Medulla oblongata (tissue), 1 donor: ENCODE measurements at regions not wholly inside any gene's neighbourhood (a gene's known extent, or its start where the extent isn't known, plus 50 kb on each side); places are given as distances from the start of the nearest gene placed in this dataset.

ENCODE experiments used
- DNase-seq: peaks from one replicate; pipeline ENCODE4 v3.0.0-alpha.2; 2015; ENCODE audit errors: extremely low spot score

- no peak for DNase-seq
Measured at GRCh38 chr1:183711741-183712361, 58.7 kb upstream of the APOBEC4 start.

GRCh38 chr1:183711165-183711682 is 58.1 kb upstream of the APOBEC4 start:
- no peak for DNase-seq

DNA sequence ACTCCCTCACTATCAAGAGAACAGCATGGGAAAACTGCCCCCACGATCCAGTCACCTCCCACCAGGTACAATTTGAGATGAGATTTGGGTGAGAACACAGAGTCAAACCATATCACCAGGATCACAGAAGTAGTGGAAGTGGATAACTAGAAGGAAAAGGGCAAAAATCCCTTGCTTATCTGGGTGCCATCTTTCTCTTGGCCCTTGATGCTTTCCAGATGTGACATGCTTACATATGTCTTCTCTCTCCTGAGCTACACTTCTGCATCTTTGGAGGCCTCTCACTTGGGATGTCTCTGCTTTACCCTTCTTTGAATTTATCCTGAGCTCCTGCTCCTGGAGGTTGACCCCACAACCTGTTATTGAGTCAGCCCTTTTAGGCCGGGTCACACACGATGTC is 57.6 kb upstream of the APOBEC4 start:
- no peak for DNase-seq

DNA sequence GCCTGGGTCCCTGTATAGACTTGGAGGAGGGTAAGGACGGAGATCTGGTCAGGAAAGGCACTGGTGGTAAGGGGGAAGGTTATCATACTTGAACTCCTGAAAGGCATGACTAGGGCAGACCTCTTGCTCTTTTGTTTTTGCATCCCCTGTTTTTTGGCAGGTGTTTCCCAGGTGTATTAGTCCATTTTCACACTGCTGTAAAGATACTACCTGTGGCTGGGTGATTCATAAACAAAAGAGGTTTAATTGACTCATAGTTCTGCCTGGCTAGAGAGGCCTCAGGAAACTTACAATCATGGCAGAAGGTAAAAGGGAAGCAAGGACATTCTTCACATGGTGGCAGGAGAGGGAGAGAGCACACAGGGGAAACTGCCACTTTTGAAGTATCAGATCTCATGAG is 57.2 kb upstream of the APOBEC4 start:
- no peak for DNase-seq

- no peak for DNase-seq
Measured at GRCh38 chr1:183704131-183704530, 51.0 kb upstream of the APOBEC4 start.
